HG03460 (cell line): ENCODE measurements at regions not wholly inside any gene's neighbourhood (a gene's known extent, or its start where the extent isn't known, plus 50 kb on each side); places are given as distances from the start of the nearest gene placed in this dataset.

ENCODE experiments used
- ATAC-seq: cut with Tn5 transposase; IDR thresholded peaks from one replicate; pipeline ENCODE4 v1.9.1; 2021; ENCODE audit not compliant: unreplicated experiment

DNA sequence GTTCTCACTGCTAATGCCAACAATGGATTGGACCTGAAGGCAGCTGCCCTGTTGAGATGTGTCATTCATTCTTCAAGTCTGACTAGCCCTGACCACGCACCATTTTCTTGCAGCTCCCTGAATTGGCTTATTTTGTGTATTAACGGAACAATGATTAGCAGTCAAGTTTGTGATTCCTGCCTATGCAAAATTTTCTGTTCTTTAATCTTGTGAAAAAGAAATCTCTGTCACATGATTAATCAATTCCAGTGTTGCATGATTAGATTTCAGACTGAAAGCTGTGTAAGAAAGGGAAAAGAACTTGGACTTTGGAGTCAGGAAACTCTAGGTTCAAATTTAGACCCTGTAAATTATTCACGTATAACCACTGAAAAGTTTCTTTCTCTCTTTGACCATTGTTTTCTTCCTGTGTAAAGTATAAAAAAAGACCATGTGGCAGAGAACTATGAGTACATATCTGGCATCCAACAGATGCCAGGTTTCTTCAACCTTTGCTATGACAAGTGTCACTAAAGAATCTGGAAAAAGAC lies 64.5 kb upstream of the SLC10A2 start:
- peak; percentile 74 for ATAC-seq

DNA sequence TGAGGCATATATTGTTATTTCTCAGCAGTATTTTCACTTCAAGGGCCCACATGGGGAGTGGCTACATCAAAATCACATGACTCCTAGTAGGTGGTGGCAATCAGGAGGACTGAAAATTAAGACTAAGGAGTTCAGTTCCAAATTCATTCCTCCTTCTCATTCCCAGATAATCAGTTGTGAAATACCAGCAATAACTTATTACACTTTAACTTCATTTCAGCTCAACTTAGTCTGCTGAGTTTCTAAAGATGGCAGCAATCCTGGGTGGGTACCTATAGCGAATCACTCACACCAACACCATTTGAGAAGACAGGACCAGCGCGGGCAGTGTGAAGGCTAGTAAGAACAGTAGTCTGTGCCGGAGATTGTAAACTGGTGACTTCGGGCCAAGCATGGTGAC lies 63.9 kb upstream of the SLC10A2 start:
- no peak for ATAC-seq
